Vagina (tissue), 2 donors: ENCODE measurements at regions not wholly inside any gene's neighbourhood (a gene's known extent, or its start where the extent isn't known, plus 50 kb on each side); places are given as distances from the start of the nearest gene placed in this dataset.

Experiments used
- CTCF ChIP-seq, 3 experiments: fragments of 450-650 bp in 2 of 3; fragments of 200-600 bp in 1 of 3; sonication (generic) in 1 of 3; IDR thresholded peaks; one replicate each; pipeline ENCODE4 v1.5.1; 2017 to 2019; ENCODE audit warnings: antibody characterized with exemption in 3 of 3, mild to moderate bottlenecking in 2 of 3, moderate library complexity in 2 of 3
- POLR2A ChIP-seq, 2 donors: fragments of 450-650 bp; IDR thresholded peaks; one replicate each; pipeline ENCODE4 v1.6.1; 2017; ENCODE audit warnings: antibody characterized with exemption in 2 of 2, mild to moderate bottlenecking in 2 of 2, moderate library complexity in 2 of 2
- POLR2AphosphoS5 ChIP-seq, 2 donors: sonication (generic); formaldehyde crosslinking; IDR thresholded peaks; one replicate each; pipeline ENCODE4 v1.9.0; 2017; ENCODE audit warnings: antibody characterized with exemption in 2 of 2, mild to moderate bottlenecking in 2 of 2, low read depth in 1 of 2; ENCODE audit not compliant: insufficient read depth in 1 of 2

GRCh38 chr4:124565371-124565770, 147.2 kb downstream of the ANKRD50 start:
- TF ChIP-seq CTCF (IDR thresholded peaks at IDR 0.05) (no peak), POLR2A (IDR thresholded peaks at IDR 0.05) (no peak), POLR2AphosphoS5 (IDR thresholded peaks at IDR 0.05; ENCODE audit: insufficient read depth in 1 of 2, low read depth in 1 of 2) (no peak)
